ENCODE measurements at regions not wholly inside any gene's neighbourhood (a gene's known extent, or its start where the extent isn't known, plus 50 kb on each side); places are given as distances from the start of the nearest gene placed in this dataset.
"Not testable (repeated sequence)": the region's sequence is repeated elsewhere in the genome, so short reads cannot be mapped to it uniquely, and the experiment has no call there.

DNA sequence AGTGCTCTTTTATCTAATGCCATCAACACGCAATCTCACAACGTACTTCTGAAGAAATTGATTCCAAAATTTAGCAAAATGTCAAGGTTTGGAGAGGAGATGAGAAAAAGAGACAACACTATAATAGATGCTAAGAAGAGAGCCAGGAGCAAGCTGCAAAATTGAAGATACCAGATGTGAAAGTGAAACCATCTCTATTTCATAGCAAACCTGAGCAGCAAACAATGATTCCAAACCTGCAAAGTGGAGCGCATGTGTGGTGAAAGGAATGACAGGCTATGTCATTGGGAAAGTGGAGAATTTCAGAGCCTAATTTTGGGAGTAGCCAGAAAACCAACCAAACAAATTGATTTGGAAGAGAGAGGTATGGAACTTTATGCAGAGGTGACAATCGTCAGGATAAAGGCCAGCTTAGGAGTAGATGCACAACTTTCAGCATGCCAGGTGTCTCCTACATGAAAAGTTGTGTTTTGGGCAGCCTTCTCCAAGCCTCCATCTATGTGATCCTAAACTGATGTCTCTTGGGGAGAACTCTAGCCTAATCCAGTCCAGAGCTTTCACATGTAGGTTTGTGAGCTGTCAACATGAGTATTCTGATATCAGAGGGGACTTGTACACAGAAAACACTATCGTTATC, 158.4 kb upstream of the FNDC3A start:
- Histone ChIP-seq H3K4me3 (ENCODE audit: low read length) (no peak overlapping the region), H2AFZ (ENCODE audit: low read depth, low read length) (no peak overlapping the region), H3K4me1 (ENCODE audit: insufficient read depth, low read length) (no peaks in the 10 kb centered on the region), H3K36me3 (ENCODE audit: insufficient read depth, low read length) (no peaks in the 10 kb centered on the region), H3K27me3 (ENCODE audit: insufficient read depth, low read length) (no peaks in the 10 kb centered on the region), H3K9me3 (ENCODE audit: low read length) (no peaks in the 10 kb centered on the region)

DNA sequence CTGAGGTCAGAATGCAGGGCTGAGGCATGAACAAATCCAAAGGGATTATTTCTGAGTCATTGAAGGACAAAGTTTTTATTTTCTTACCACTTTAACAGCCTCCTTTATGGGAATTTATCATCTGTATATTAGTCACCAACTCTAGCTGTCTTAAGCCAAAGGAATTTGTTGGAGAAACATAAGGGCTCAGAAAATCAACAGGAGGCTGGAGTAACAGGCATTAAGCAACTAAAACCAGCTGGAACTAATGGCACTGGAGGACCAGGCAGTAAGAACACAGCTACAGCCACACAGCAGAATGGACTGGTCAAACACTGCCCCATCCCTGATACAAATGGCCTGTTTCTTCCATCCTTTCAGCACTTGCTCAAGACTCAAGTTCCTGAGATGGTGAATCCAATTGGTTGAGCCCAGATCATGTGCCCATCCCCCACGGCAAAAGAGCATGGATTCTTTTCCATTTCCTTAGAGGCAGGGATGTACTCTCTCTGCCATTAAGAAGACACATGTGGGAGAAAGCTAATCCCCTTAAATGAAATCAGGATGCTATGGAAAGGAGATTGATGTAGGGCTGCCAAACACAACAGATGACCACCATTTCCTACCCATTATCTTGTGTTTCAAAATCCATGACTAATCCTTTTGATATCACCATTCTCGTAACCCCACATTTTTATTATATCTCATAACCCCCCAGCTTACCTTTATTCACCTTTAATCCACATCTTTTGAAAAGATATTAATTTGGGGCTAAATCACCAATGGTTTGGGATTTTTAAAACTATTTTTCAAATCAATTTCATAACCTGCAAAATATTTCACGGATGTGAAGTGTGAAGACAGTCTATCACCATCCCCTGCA, 157.0 kb upstream of the FNDC3A start:
- Histone ChIP-seq H2AFZ (ENCODE audit: low read depth, low read length) (no peak overlapping the region), H3K9me3 (ENCODE audit: low read length) (no peaks in the 10 kb centered on the region), H3K4me1 (ENCODE audit: insufficient read depth, low read length) (no peaks in the 10 kb centered on the region), H3K4me3 (ENCODE audit: low read length) (no peak overlapping the region), H3K27me3 (ENCODE audit: insufficient read depth, low read length) (no peaks in the 10 kb centered on the region), H3K36me3 (ENCODE audit: insufficient read depth, low read length) (no peaks in the 10 kb centered on the region)

DNA sequence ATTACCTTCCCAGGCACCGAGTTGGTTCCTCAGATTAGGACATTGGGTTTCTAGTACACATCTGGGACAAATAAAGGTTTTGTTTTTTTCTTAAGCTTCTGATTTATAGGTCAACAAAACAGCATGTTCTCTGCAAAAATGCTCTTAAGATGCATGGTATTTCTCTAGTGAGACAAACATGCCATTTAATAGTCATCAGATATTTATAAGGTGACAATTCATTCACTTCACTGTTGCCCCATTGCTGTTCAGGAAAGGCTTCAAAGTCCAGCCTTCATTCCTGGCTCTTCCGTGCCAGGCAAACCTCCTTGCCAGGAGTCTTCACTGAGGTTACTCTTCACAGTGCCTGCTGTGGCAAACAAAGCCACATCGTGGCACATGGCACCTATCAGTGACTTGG, 156.3 kb upstream of the FNDC3A start:
- no peaks in the 10 kb centered on the region for H3K27me3 ChIP-seq (ENCODE audit: insufficient read depth, low read length)
- no peak overlapping the region for H3K4me3 ChIP-seq (ENCODE audit: low read length)
- H3K4me1 ChIP-seq (ENCODE audit: insufficient read depth, low read length), result no peaks in the 10 kb centered on the region
- H3K9me3 ChIP-seq (ENCODE audit: low read length), result no peaks in the 10 kb centered on the region
- H2AFZ ChIP-seq (ENCODE audit: low read depth, low read length), result no peak overlapping the region
- H3K36me3 ChIP-seq (ENCODE audit: insufficient read depth, low read length), result no peaks in the 10 kb centered on the region

DNA sequence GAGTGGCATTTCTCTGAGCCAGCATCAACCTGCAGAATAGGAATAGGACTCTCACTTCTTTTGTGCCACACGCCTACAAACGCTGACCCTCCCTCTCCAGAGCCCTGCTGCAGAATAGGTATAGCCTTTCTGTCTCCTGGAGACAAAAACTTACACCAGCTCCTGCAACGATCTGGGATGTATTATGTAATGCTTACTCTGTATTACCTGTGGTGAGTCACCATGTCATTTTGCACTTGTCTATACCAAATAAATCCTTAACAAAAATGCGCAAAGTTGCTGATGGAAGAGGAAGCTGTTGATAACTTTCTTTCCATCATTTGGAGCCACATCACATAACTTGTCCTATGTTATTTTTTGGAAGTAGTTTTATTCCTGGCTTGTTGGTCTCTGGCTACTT, 155.8 kb upstream of the FNDC3A start:
- H3K4me3 ChIP-seq (ENCODE audit: low read length), result no peak overlapping the region
- no peaks in the 10 kb centered on the region for H3K9me3 ChIP-seq (ENCODE audit: low read length)
- no peaks in the 10 kb centered on the region for H3K27me3 ChIP-seq (ENCODE audit: insufficient read depth, low read length)
- H3K4me1 ChIP-seq (ENCODE audit: insufficient read depth, low read length), result no peaks in the 10 kb centered on the region
- H2AFZ ChIP-seq (ENCODE audit: low read depth, low read length), result no peak overlapping the region
- H3K36me3 ChIP-seq (ENCODE audit: insufficient read depth, low read length), result no peaks in the 10 kb centered on the region

DNA sequence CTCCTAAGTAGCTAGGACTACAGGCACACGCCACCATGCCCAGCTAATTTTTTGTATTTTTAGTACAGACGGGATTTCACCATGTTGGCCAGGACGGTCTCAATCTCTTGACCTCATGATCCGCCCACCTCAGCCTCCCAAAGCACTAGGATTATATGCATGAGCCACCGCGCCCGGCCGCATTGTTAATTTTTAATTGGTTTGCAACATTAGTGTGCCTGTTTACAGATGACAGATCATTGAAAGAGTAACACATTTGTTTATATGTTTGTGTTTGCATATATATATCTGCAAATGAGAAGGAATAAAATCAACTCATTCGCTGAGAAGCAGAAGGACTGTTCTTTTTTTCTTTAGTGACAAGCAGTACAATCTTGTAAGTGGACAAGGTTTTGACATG, 152.2 kb upstream of the FNDC3A start:
- H3K27me3 ChIP-seq (ENCODE audit: insufficient read depth, low read length); H3K9me3 ChIP-seq (ENCODE audit: low read length); H2AFZ ChIP-seq (ENCODE audit: low read depth, low read length); H3K36me3 ChIP-seq (ENCODE audit: insufficient read depth, low read length); H3K4me1 ChIP-seq (ENCODE audit: insufficient read depth, low read length); H3K4me3 ChIP-seq (ENCODE audit: low read length): not testable (repeated sequence)

DNA sequence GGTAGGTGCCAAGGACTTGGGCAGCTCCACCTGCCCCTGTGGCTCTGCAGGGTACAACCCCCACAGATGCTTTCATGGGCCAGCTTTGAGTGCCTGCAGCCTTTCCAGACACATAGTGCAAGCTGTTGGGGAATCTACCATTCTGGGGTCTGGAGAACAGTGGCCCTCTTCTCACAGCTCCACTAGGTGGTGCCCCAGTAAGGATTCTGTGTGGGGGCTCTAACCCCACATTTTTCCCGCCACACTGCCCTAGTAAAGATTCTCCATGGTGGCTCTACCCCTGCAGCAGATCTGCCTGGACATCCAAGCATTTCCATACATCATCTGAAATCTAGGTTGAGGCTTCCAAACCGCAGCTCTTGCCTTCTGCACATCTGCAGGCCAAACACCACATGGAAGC, 149.7 kb upstream of the FNDC3A start:
- H3K4me1 ChIP-seq (ENCODE audit: insufficient read depth, low read length), result peaks cover 6% of the 10 kb centered on the region
- no peak overlapping the region for H2AFZ ChIP-seq (ENCODE audit: low read depth, low read length)
- H3K9me3 ChIP-seq (ENCODE audit: low read length), result no peaks in the 10 kb centered on the region
- H3K4me3 ChIP-seq (ENCODE audit: low read length), result no peak overlapping the region
- H3K27me3 ChIP-seq (ENCODE audit: insufficient read depth, low read length), result no peaks in the 10 kb centered on the region
- H3K36me3 ChIP-seq (ENCODE audit: insufficient read depth, low read length), result no peaks in the 10 kb centered on the region

DNA sequence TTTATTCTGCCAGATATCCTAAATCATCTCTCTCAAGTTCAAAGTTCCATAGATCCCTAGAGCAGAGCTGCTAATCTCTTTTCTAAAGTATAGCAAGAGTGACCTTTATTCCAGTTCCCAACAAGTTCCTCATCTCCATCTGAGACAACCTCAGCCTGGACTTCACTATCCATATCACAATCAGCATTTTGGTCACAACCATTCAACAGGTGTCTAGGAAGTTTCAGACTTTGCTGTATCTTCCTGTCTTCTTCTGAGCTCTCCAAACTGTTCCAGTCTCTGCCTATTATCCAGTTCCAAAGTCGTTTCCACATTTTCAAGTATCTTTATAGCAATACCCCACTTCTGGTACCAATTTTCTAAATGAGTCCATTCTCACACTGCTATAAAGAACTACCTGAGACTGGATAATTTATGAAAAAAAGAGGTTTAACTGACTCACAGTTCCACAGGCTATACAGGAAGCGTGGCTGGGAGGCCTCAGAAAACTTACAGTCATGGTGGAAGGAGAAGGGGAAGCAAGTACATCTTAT, 148.7 kb upstream of the FNDC3A start:
- H3K9me3 ChIP-seq (ENCODE audit: low read length); H3K4me3 ChIP-seq (ENCODE audit: low read length); H3K4me1 ChIP-seq (ENCODE audit: insufficient read depth, low read length); H3K36me3 ChIP-seq (ENCODE audit: insufficient read depth, low read length); H2AFZ ChIP-seq (ENCODE audit: low read depth, low read length); H3K27me3 ChIP-seq (ENCODE audit: insufficient read depth, low read length): not testable (repeated sequence)

DNA sequence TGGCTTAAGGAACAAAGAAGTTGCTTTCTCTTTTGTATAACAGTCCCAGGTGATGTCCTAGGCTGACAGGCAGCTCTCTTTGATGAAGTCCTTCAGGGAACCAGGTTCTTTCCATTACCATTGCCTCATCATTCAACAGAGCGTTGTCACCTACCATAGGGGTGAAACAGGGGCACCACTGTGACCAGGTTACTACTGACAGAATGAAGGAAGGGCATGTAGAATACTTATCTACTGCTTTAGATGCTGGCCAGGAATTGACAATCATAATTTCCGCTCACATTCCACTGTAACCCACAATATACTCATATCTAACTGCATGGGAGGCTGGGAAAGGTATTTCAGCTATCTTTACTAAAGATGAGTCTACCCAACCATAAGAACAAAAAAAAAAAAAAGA, 148.0 kb upstream of the FNDC3A start:
- no peaks in the 10 kb centered on the region for H3K9me3 ChIP-seq (ENCODE audit: low read length)
- no peaks in the 10 kb centered on the region for H3K36me3 ChIP-seq (ENCODE audit: insufficient read depth, low read length)
- H3K4me1 ChIP-seq (ENCODE audit: insufficient read depth, low read length), result peaks cover 6% of the 10 kb centered on the region
- no peaks in the 10 kb centered on the region for H3K27me3 ChIP-seq (ENCODE audit: insufficient read depth, low read length)
- no peak overlapping the region for H2AFZ ChIP-seq (ENCODE audit: low read depth, low read length)
- H3K4me3 ChIP-seq (ENCODE audit: low read length), result no peak overlapping the region

DNA sequence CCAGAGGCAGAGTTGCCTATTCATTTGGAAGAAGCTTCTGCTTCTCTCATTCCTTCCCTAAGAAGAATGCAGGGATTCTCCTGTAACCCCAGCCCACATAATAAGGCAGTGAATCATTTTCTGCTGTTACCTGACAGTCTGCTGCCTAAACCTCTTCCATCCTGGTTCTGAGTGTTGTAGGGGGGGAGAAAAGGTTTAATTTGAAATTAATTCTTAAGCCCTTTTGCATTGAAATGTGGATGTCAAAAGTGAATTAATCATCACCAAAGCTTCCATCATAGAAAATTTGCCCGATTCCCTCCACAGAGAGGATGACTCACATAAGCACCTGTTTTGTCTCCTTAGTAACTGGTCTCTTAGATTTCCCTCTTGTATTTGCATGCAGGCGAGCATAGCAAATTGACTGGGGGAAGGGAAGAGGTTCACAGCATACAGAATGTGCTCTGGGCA, 146.7 kb upstream of the FNDC3A start:
- Histone ChIP-seq H3K9me3 (ENCODE audit: low read length) (no peaks in the 10 kb centered on the region), H3K4me1 (ENCODE audit: insufficient read depth, low read length) (peaks cover 6% of the 10 kb centered on the region), H3K4me3 (ENCODE audit: low read length) (no peak overlapping the region), H2AFZ (ENCODE audit: low read depth, low read length) (no peak overlapping the region), H3K36me3 (ENCODE audit: insufficient read depth, low read length) (no peaks in the 10 kb centered on the region), H3K27me3 (ENCODE audit: insufficient read depth, low read length) (no peaks in the 10 kb centered on the region)

DNA sequence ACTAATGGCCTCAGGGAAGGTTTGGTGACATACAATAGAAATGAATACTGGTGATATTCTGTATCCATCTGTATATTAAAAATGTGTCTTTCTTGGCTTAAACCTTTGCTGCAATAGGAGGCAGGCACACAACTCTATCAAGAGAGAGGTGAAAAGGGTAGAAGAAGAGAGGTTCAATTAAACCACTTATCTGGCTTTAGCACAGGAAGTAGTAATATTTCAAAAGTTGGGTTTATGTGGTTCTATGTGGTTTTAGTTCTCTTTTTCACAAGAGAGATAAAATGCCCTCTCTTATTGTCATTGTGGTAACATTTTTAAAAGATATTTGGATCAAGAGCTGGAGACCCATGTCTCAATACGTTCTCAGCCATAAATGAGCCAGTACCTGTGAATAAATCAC, 146.2 kb upstream of the FNDC3A start:
- no peak overlapping the region for H3K4me3 ChIP-seq (ENCODE audit: low read length)
- H3K4me1 ChIP-seq (ENCODE audit: insufficient read depth, low read length), result peaks cover 6% of the 10 kb centered on the region

DNA sequence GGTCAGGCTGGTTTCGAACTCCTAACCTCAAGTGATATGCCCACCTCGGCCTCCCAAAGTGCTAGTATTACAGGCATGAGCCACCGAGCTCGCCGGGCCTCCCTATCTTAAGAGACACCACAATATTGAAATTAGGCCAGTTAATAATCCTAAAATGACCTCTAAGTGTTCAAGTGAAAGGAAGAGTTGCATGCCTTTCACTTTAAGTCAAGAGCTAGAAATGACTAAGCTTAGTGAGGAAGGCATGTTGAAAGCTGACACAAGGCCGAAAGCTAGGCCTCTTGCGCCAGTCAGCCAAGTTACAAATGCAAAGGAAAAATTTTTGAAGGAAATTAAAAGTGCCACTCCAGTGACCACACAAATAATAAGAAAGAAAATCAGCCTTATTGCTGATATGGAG, 144.5 kb upstream of the FNDC3A start:
- Histone ChIP-seq H3K36me3 (ENCODE audit: insufficient read depth, low read length) (no peaks in the 10 kb centered on the region), H3K4me3 (ENCODE audit: low read length) (no peak overlapping the region), H2AFZ (ENCODE audit: low read depth, low read length) (no peak overlapping the region), H3K9me3 (ENCODE audit: low read length) (no peaks in the 10 kb centered on the region), H3K27me3 (ENCODE audit: insufficient read depth, low read length) (no peaks in the 10 kb centered on the region), H3K4me1 (ENCODE audit: insufficient read depth, low read length) (peaks cover 6% of the 10 kb centered on the region)

More for the DNA sequence above, 146.2 kb upstream of the FNDC3A start:
- Histone ChIP-seq H3K27me3 (ENCODE audit: insufficient read depth, low read length) (no peaks in the 10 kb centered on the region), H3K9me3 (ENCODE audit: low read length) (no peaks in the 10 kb centered on the region), H3K36me3 (ENCODE audit: insufficient read depth, low read length) (no peaks in the 10 kb centered on the region), H2AFZ (ENCODE audit: low read depth, low read length) (no peak overlapping the region)

DNA sequence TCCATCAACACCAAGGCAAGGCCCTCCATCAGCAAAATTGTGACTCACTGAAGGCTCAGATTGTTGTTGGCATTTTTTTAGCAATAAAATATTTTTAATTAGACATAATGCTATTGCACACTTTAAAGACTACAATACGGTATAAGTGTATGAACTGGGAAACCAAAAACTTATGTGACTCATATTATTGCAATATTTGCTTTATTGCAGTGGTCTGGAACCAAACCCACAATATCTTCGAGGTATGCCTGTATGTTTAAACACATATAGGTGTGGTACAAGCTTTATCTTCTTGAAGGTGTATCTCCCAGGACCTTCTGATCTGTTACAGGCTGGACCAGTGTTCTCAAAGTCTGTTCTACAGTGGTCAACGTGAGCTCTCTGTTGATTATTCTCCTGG, 142.3 kb upstream of the FNDC3A start:
- H3K36me3 ChIP-seq (ENCODE audit: insufficient read depth, low read length), result no peaks in the 10 kb centered on the region
- H3K9me3 ChIP-seq (ENCODE audit: low read length), result no peaks in the 10 kb centered on the region
- peaks cover 6% of the 10 kb centered on the region for H3K4me1 ChIP-seq (ENCODE audit: insufficient read depth, low read length)
- H3K27me3 ChIP-seq (ENCODE audit: insufficient read depth, low read length), result no peaks in the 10 kb centered on the region
- no peak overlapping the region for H3K4me3 ChIP-seq (ENCODE audit: low read length)
- no peak overlapping the region for H2AFZ ChIP-seq (ENCODE audit: low read depth, low read length)

DNA sequence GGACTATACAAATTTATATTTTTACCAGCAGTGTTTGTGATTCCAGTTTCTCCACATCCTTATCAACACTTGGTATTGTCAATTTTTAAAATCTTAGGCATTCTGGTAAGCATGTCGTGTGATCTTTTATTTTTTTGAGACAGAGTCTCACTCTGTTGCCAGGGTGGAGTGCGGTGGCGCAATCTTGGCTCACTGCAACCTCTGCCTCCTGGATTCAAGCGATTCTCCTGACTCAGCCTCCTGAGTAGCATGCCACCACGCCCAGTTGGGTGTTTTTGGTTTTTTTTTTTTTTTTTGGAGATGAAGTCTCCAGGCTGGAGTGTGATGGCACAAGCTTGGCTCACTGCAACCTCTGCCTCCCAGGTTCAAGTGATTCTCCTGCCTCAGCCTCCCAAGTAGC, 140.4 kb upstream of the FNDC3A start:
- not testable (repeated sequence) for H3K4me3 ChIP-seq (ENCODE audit: low read length); H3K9me3 ChIP-seq (ENCODE audit: low read length); H3K4me1 ChIP-seq (ENCODE audit: insufficient read depth, low read length); H3K27me3 ChIP-seq (ENCODE audit: insufficient read depth, low read length); H3K36me3 ChIP-seq (ENCODE audit: insufficient read depth, low read length); H2AFZ ChIP-seq (ENCODE audit: low read depth, low read length)

Data from neuron (in vitro differentiated cells).